ENCODE measurements at regions not wholly inside any gene's neighbourhood (a gene's known extent, or its start where the extent isn't known, plus 50 kb on each side); places are given as distances from the start of the nearest gene placed in this dataset.

- DNase-seq (ENCODE audit: low read depth, low spot score) (no peak), FAIRE-seq (no peak), ATAC-seq (no peak)
- Histone ChIP-seq H3K4me1 (ENCODE audit: control insufficient read depth, insufficient read depth, low read length) (no peaks in the 10 kb centered on the region), H3K9ac (ENCODE audit: control insufficient read depth, insufficient read depth, low read length) (no peak overlapping the region), H3K4me2 (ENCODE audit: control insufficient read depth, insufficient read depth) (no peak overlapping the region), H3K4me3 (no peak overlapping the region), H2AFZ (ENCODE audit: control insufficient read depth, low read depth, low read length) (no peak overlapping the region), H3K79me2 (ENCODE audit: control insufficient read depth, insufficient read depth, low read length) (no peaks in the 10 kb centered on the region), H4K20me1 (ENCODE audit: control insufficient read depth, insufficient read depth) (no peaks in the 10 kb centered on the region), H3K27me3 (replicated peaks in 1 of 2; ENCODE audit: control insufficient read depth in 2 of 2, insufficient read depth in 2 of 2, low read length in 1 of 2) (no peaks in the 10 kb centered on the region; a peak in 1 of 4 replicates), H3K27ac (ENCODE audit: control insufficient read depth, insufficient read depth) (no peak overlapping the region), H3K9me3 (replicated peaks; ENCODE audit: control insufficient read depth, insufficient read depth, low read length) (no peaks in the 10 kb centered on the region; the same call in 1 of the 3 replicates), H3K36me3 (ENCODE audit: control insufficient read depth in 2 of 2, insufficient read depth in 2 of 2, low read length in 1 of 2) (no peaks in the 10 kb centered on the region)
- ChIA-PET SMC1A (ENCODE audit: uncharacterized antibody, unreplicated experiment) (no interaction called here), CTCF (no interaction called here), RAD21 (ENCODE audit: unreplicated experiment) (no interaction called here), POLR2A (no interaction called here)
- BruUV-seq (replicated peaks): no TSS peak
- in situ Hi-C loops (cut with MboI) (no loop called here), intact Hi-C loops (cut with micrococcal nuclease; ENCODE audit: unreplicated experiment) (no loop called here)
- 0% methylated on average over 8 of the region's 8 CpGs for WGBS (ENCODE audit: insufficient coverage, insufficient replicate concordance, low lambda C conversion rate, missing lambda C conversion rate)
- TF ChIP-seq IKZF2 (IDR thresholded peaks at IDR 0.05) (no peak), ZNF24 (IDR thresholded peaks at IDR 0.05) (no peak), ZZZ3 (IDR thresholded peaks at IDR 0.05; ENCODE audit: control insufficient read depth, insufficient read length, low read depth) (no peak), MEF2A (IDR thresholded peaks at IDR 0.05; ENCODE audit: insufficient read depth, low read depth, low read length) (no peak), REST (IDR thresholded peaks at IDR 0.05; ENCODE audit: low read depth, low read length) (no peak), HCFC1 (IDR thresholded peaks at IDR 0.05; ENCODE audit: low read length) (no peak), HDAC2 (IDR thresholded peaks at IDR 0.05) (no peak), PRDM15 (CRISPR knock-in tag; IDR thresholded peaks at IDR 0.05) (no peak), ZNF687 (IDR thresholded peaks at IDR 0.05) (no peak), CEBPB (IDR thresholded peaks at IDR 0.05; ENCODE audit: borderline replicate concordance in 1 of 2, low read depth in 2 of 2, low read length in 2 of 2) (no peak), PAX8 (IDR thresholded peaks at IDR 0.05) (no peak), TCF7 (IDR thresholded peaks at IDR 0.05; ENCODE audit: borderline replicate concordance) (no peak), POLR2AphosphoS5 (IDR thresholded peaks at IDR 0.05; ENCODE audit: low read length) (no peak), FOS (IDR thresholded peaks at IDR 0.05; ENCODE audit: borderline replicate concordance, extremely low read depth, insufficient read length) (no peak)
Measured at GRCh38 chr10:125217990-125218675, 57.8 kb upstream of the CTBP2 start.
